CD14-positive monocyte (primary cell): ENCODE measurements at regions not wholly inside any gene's neighbourhood (a gene's known extent, or its start where the extent isn't known, plus 50 kb on each side); places are given as distances from the start of the nearest gene placed in this dataset.

ENCODE experiments used
- DNase-seq, 3 donors: peaks; one replicate each; pipeline ENCODE4 v3.0.0-alpha.2; 2011 to 2022
- H2AFZ ChIP-seq: 2 replicates; pipeline ENCODE4 v1.6.0; 2012; ENCODE audit warnings: mild to moderate bottlenecking, low read depth, low read length, inconsistent platforms; ENCODE audit not compliant: insufficient read depth, poor library complexity, severe bottlenecking
- H3K27ac ChIP-seq, 2 donors: 1 replicate in 1 of 2; 2 replicates in 1 of 2; pipeline ENCODE4 v1.5.1; 2012 to 2013; ENCODE audit warnings: low read length in 2 of 2, control low read depth in 1 of 2, inconsistent platforms in 1 of 2, low read depth in 1 of 2, mild to moderate bottlenecking in 1 of 2
- H3K27me3 ChIP-seq, 2 donors: one replicate each; pipeline versions ENCODE4 v1.6.0 to v1.6.1; 2011 to 2013; ENCODE audit warnings: low read length in 2 of 2; ENCODE audit not compliant: control insufficient read depth in 2 of 2, insufficient read depth in 2 of 2
- H3K36me3 ChIP-seq, 2 donors: replicated peaks in 1 of 2; 1 replicate in 1 of 2; 2 replicates in 1 of 2; pipeline versions ENCODE4 v1.5.1 to v1.6.1; 2012 to 2013; ENCODE audit warnings: low read length in 2 of 2, control low read depth in 1 of 2, inconsistent platforms in 1 of 2, mild to moderate bottlenecking in 1 of 2; ENCODE audit not compliant: insufficient read depth in 2 of 2, control insufficient read depth in 1 of 2
- H3K4me1 ChIP-seq, 2 donors: 1 replicate in 1 of 2; 2 replicates in 1 of 2; pipeline versions ENCODE4 v1.5.1 to v1.6.1; 2012 to 2013; ENCODE audit warnings: low read length in 2 of 2, control low read depth in 1 of 2, inconsistent platforms in 1 of 2, mild to moderate bottlenecking in 1 of 2, moderate library complexity in 1 of 2; ENCODE audit not compliant: insufficient read depth in 2 of 2, control insufficient read depth in 1 of 2
- H3K4me2 ChIP-seq: replicated peaks from 2 replicates; pipeline ENCODE3; 2012; ENCODE audit warnings: low read length, moderate library complexity, mild to moderate bottlenecking; ENCODE audit not compliant: poor library complexity, severe bottlenecking; ENCODE audit errors: extremely low read depth
- H3K4me3 ChIP-seq, 3 experiments: fragments of 200-600 bp in 1 of 3; sonication (generic) in 1 of 3; replicated peaks in 1 of 3; 1 replicate in 2 of 3; 2 replicates in 1 of 3; pipeline ENCODE4 v1.5.1; 2011 to 2013; ENCODE audit warnings: low read length in 3 of 3, mild to moderate bottlenecking in 3 of 3, control low read depth in 2 of 3, low read depth in 2 of 3, inconsistent platforms in 1 of 3, moderate library complexity in 1 of 3
- H3K79me2 ChIP-seq: 2 replicates; pipeline ENCODE4 v1.6.0; 2012; ENCODE audit warnings: mild to moderate bottlenecking, control low read depth, inconsistent platforms, low read length, moderate library complexity; ENCODE audit not compliant: insufficient read depth
- H3K9ac ChIP-seq: 2 replicates; pipeline ENCODE4 v1.6.0; 2017; ENCODE audit warnings: low read length, mild to moderate bottlenecking; ENCODE audit not compliant: insufficient read depth, poor library complexity, severe bottlenecking
- H3K9me3 ChIP-seq, 2 donors: replicated peaks in 1 of 2; 1 replicate in 1 of 2; 2 replicates in 1 of 2; pipeline versions ENCODE4 v1.5.1 to v1.6.1; 2012 to 2013; ENCODE audit warnings: low read length in 2 of 2, control low read depth in 1 of 2; ENCODE audit not compliant: control insufficient read depth in 1 of 2, insufficient read depth in 1 of 2
- H4K20me1 ChIP-seq: 2 replicates; pipeline ENCODE4 v1.6.0; 2012; ENCODE audit warnings: mild to moderate bottlenecking, low read length, control low read depth, moderate library complexity; ENCODE audit not compliant: insufficient read depth
- H3K27ac Mint-ChIP-seq, 7 donors: one replicate each; pipeline ENCODE4 v1.8.0; 2020; ENCODE audit warnings: mild to moderate bottlenecking in 7 of 7, mixed read lengths in 7 of 7, moderate library complexity in 6 of 7, inconsistent platforms in 2 of 7
- H3K27me3 Mint-ChIP-seq, 3 donors: one replicate each; pipeline ENCODE4 v1.8.0; 2021 to 2022; ENCODE audit warnings: low read depth in 3 of 3, mild to moderate bottlenecking in 3 of 3, mixed read lengths in 3 of 3, moderate library complexity in 3 of 3, inconsistent platforms in 1 of 3
- H3K36me3 Mint-ChIP-seq, 2 donors: one replicate each; pipeline ENCODE4 v1.8.0; 2020; ENCODE audit warnings: mixed read lengths in 2 of 2, inconsistent platforms in 1 of 2, mild to moderate bottlenecking in 1 of 2
- H3K4me1 Mint-ChIP-seq: one replicate; pipeline ENCODE4 v1.8.0; 2020; ENCODE audit warnings: mild to moderate bottlenecking, mixed read lengths
- H3K4me3 Mint-ChIP-seq, 2 donors: one replicate each; pipeline ENCODE4 v1.8.0; 2020; ENCODE audit warnings: mild to moderate bottlenecking in 2 of 2, mixed read lengths in 2 of 2, moderate library complexity in 1 of 2
- H3K9me3 Mint-ChIP-seq, 7 donors: one replicate each; pipeline ENCODE4 v1.8.0; 2020 to 2022; ENCODE audit warnings: mixed read lengths in 7 of 7, mild to moderate bottlenecking in 6 of 7, moderate library complexity in 6 of 7, inconsistent platforms in 2 of 7
- CTCF ChIP-seq: fragments of 200-600 bp; IDR thresholded peaks from one replicate; pipeline ENCODE4 v1.8.0; 2022; ENCODE audit warnings: antibody characterized with exemption, mild to moderate bottlenecking
- WGBS: methylation state at CpG from one replicate; pipeline ENCODE4 v1.1.5; 2013; ENCODE audit warnings: missing lambda C conversion rate; ENCODE audit not compliant: insufficient coverage; 5-methylcytosine and 5-hydroxymethylcytosine counted together
- intact Hi-C, 2 donors: fragments of 100-400 bp; cut with micrococcal nuclease; formaldehyde crosslinking; loops; one replicate each; pipeline versions ENCODE4 v1.15.0 to v1.15.1; 2023

DNA sequence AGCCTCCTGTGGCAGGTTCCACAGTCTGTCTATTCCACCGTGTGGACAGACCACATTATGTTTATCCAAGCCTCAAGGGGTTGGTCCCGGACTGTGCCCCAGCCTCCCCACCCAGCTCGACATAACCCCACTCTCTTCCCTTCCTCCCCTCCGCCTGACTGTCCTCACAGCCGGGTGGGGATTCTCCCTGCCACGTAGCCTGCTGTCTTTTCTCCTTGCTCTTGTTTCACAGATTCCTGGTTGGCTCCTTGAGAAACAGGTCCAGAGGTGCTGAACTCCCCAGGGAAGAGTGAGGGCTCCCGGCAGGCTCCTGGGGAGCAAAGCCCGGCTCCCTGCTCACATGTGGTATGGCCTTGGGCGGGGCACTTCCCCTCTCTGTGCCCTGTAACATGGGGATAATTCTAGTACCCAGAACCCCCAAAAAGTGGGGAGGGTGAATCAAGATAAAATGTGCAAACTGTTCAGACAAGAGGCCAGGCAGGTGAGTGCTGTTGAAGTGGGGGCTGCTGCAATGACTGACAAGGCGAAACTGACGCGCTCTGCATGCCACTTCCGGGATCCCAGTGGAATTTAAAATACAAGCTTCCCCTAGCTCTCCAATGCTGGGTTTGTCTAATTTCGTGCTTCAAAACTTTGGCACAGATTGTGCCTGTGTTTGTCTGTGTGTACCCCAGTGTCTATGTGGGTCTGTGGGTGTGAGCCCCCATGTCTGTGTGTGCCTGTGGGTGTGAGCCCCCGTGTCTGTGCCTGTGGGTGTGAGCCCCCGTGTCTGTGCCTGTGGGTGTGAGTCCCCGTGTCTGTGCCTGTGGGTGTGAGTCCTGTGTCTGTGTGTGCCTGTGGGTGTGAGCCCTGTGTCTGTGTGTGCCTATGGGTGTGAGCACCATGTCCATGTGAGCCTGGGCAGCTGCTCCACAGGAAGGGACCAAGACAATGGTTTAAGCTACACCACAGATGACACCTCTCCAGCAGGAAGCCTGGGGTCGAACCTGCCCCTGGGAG lies 160.6 kb upstream of the IQSEC1 start:
- peaks cover 21 to 27% of the 10 kb centered on the region in 2 donors for H3K4me1 ChIP-seq
- H3K9me3 ChIP-seq: no peaks in the 10 kb centered on the region
- no peak for TF ChIP-seq CTCF
- H3K79me2 ChIP-seq: no peaks in the 10 kb centered on the region
- no peaks in the 10 kb centered on the region for H3K36me3 Mint-ChIP-seq
- peaks cover 28% of the 10 kb centered on the region for H3K4me1 Mint-ChIP-seq
- H3K27me3 Mint-ChIP-seq: peaks cover 12 to 29% (median 18%) of the 10 kb centered on the region in 3 donors
- no peak overlapping the region for H3K27ac ChIP-seq
- peaks cover 0 to 3% (median 0%) of the 10 kb centered on the region in 7 donors for H3K9me3 Mint-ChIP-seq
- peak overlapping the region in 2 of 7 donors; percentile 16 to 27 for H3K27ac Mint-ChIP-seq
- H3K4me3 Mint-ChIP-seq: peak overlapping the region; percentile 65 to 88
- no peaks in the 10 kb centered on the region for H3K36me3 ChIP-seq
- peaks cover 0 to 9% of the 10 kb centered on the region in 2 donors for H3K27me3 ChIP-seq
- peak overlapping the region; percentile 62 for H2AFZ ChIP-seq
- intact Hi-C loops: no loop called here
- H3K4me2 ChIP-seq: peak overlapping the region; percentile 64
- peak in 1 of 3 donors; percentile 3 for DNase-seq
- 56% methylated on average over 12 of the region's 18 CpGs for WGBS
- peak overlapping the region; percentile 45 for H3K9ac ChIP-seq
- peak overlapping the region in 2 of 3 experiments; percentile 11 to 59 for H3K4me3 ChIP-seq
- no peaks in the 10 kb centered on the region for H4K20me1 ChIP-seq

GRCh38 chr3:13231781-13232666 lies 158.8 kb upstream of the IQSEC1 start:
- H3K27me3 ChIP-seq: peaks cover 0 to 9% of the 10 kb centered on the region in 2 donors
- no peak overlapping the region for H3K9ac ChIP-seq
- 87% methylated on average over 9 of the region's 22 CpGs for WGBS
- H2AFZ ChIP-seq: no peak overlapping the region
- no peaks in the 10 kb centered on the region for H4K20me1 ChIP-seq
- no peaks in the 10 kb centered on the region for H3K9me3 ChIP-seq
- Mint-ChIP-seq H3K27me3 (peaks cover 9 to 29% (median 19%) of the 10 kb centered on the region in 3 donors), H3K9me3 (peaks cover 0 to 3% (median 0%) of the 10 kb centered on the region in 7 donors), H3K36me3 (no peaks in the 10 kb centered on the region), H3K4me3 (no peak overlapping the region), H3K4me1 (peaks cover 32% of the 10 kb centered on the region), H3K27ac (no peak overlapping the region)
- DNase-seq: no peak
- no peak overlapping the region for H3K4me2 ChIP-seq
- H3K27ac ChIP-seq: no peak overlapping the region
- intact Hi-C loops: no loop called here
- peaks cover 24 to 34% of the 10 kb centered on the region in 2 donors for H3K4me1 ChIP-seq
- TF ChIP-seq CTCF: no peak
- H3K79me2 ChIP-seq: no peaks in the 10 kb centered on the region
- H3K4me3 ChIP-seq: no peak overlapping the region
- no peaks in the 10 kb centered on the region for H3K36me3 ChIP-seq
